Karpas-422 (cell line): ENCODE measurements at regions not wholly inside any gene's neighbourhood (a gene's known extent, or its start where the extent isn't known, plus 50 kb on each side); places are given as distances from the start of the nearest gene placed in this dataset.
A peak's percentile ranks its signal among the peaks of the same experiment; 100 is the strongest.

Experiments
- DNase-seq: peaks from one replicate; pipeline ENCODE4 v3.0.0-alpha.2; 2015
- H2AFZ ChIP-seq: fragments of 200-600 bp; sonication (generic); 2 replicates; pipeline ENCODE4 v1.6.1; 2014; ENCODE audit warnings: antibody characterized with exemption, low read length, mixed read lengths
- H3K27ac ChIP-seq: fragments of 200-600 bp; sonication (generic); 2 replicates; pipeline ENCODE4 v1.5.1; 2014; ENCODE audit warnings: mild to moderate bottlenecking, low read length, moderate library complexity
- H3K27me3 ChIP-seq: fragments of 200-600 bp; sonication (generic); 2 replicates; pipeline ENCODE4 v1.6.1; 2014; ENCODE audit warnings: low read length, mixed read lengths
- H3K36me3 ChIP-seq: fragments of 200-600 bp; sonication (generic); 2 replicates; pipeline ENCODE4 v1.6.1; 2014; ENCODE audit warnings: low read length, mixed read lengths; ENCODE audit not compliant: insufficient read depth
- H3K4me1 ChIP-seq: fragments of 200-600 bp; sonication (generic); 2 replicates; pipeline ENCODE4 v1.6.1; 2014; ENCODE audit warnings: mild to moderate bottlenecking, low read length, mixed read lengths
- H3K4me2 ChIP-seq: fragments of 200-600 bp; sonication (generic); 2 replicates; pipeline ENCODE4 v1.6.1; 2014; ENCODE audit warnings: low read length, low read depth, mild to moderate bottlenecking; ENCODE audit not compliant: poor library complexity, severe bottlenecking
- H3K4me3 ChIP-seq: fragments of 200-600 bp; sonication (generic); 2 replicates; pipeline ENCODE4 v1.5.1; 2014; ENCODE audit warnings: mild to moderate bottlenecking, antibody characterized with exemption, low read length, mixed read lengths
- H3K79me2 ChIP-seq: fragments of 200-600 bp; sonication (generic); 2 replicates; pipeline ENCODE4 v1.6.1; 2014; ENCODE audit warnings: mild to moderate bottlenecking, low read length, mixed read lengths
- H3K9ac ChIP-seq: fragments of 200-600 bp; sonication (generic); 2 replicates; pipeline ENCODE4 v1.6.0; 2014; ENCODE audit warnings: low read length
- H3K9me2 ChIP-seq: fragments of 200-600 bp; sonication (generic), shearing (Covaris generic); replicated peaks from 2 replicates; pipeline ENCODE4 v1.6.0; 2014; ENCODE audit warnings: mild to moderate bottlenecking, low read length, moderate library complexity; ENCODE audit not compliant: insufficient read depth
- H3K9me3 ChIP-seq: fragments of 300-700, 200-600 bp; sonication (generic); 2 replicates; pipeline ENCODE4 v1.6.1; 2014; ENCODE audit warnings: low read length, mixed read lengths
- H4K20me1 ChIP-seq: fragments of 200-600 bp; sonication (generic); 2 replicates; pipeline ENCODE4 v1.6.1; 2014; ENCODE audit warnings: mild to moderate bottlenecking, antibody characterized with exemption, low read length, low read depth; ENCODE audit not compliant: insufficient read depth

GRCh38 chr2:239500574-239501550 is 100.0 kb upstream of the HDAC4 start:
- no peak overlapping the region for H2AFZ ChIP-seq
- no peaks in the 10 kb centered on the region for H3K36me3 ChIP-seq
- no peaks in the 10 kb centered on the region; the same call in 1 of the 2 replicates for H3K27me3 ChIP-seq
- no peak overlapping the region for H3K4me2 ChIP-seq
- H3K9me3 ChIP-seq, result peaks cover 5% of the 10 kb centered on the region; the same call in 1 of the 2 replicates
- no peak overlapping the region for H3K27ac ChIP-seq
- H3K4me3 ChIP-seq, result no peak overlapping the region
- H3K4me1 ChIP-seq, result peaks cover 8% of the 10 kb centered on the region; the same call in 1 of the 2 replicates
- no peaks in the 10 kb centered on the region for H3K79me2 ChIP-seq
- DNase-seq, result no peak
- H3K9me2 ChIP-seq, result no peaks in the 10 kb centered on the region
- H3K9ac ChIP-seq, result no peak overlapping the region
- no peaks in the 10 kb centered on the region for H4K20me1 ChIP-seq

- H3K9ac ChIP-seq, result no peak overlapping the region
- no peaks in the 10 kb centered on the region; the same call in 1 of the 2 replicates for H3K27me3 ChIP-seq
- H3K79me2 ChIP-seq, result no peaks in the 10 kb centered on the region
- H3K4me1 ChIP-seq, result peaks cover 8% of the 10 kb centered on the region; the same call in 1 of the 2 replicates
- H2AFZ ChIP-seq, result no peak overlapping the region
- H3K9me2 ChIP-seq, result no peaks in the 10 kb centered on the region
- H3K36me3 ChIP-seq, result no peaks in the 10 kb centered on the region
- H3K9me3 ChIP-seq, result peaks cover 5% of the 10 kb centered on the region; the same call in 1 of the 2 replicates
- no peak overlapping the region for H3K4me2 ChIP-seq
- no peak overlapping the region for H3K27ac ChIP-seq
- DNase-seq, result no peak
- no peak overlapping the region for H3K4me3 ChIP-seq
- no peaks in the 10 kb centered on the region for H4K20me1 ChIP-seq
Measured at GRCh38 chr2:239499726-239500573, 99.1 kb upstream of the HDAC4 start.

DNA sequence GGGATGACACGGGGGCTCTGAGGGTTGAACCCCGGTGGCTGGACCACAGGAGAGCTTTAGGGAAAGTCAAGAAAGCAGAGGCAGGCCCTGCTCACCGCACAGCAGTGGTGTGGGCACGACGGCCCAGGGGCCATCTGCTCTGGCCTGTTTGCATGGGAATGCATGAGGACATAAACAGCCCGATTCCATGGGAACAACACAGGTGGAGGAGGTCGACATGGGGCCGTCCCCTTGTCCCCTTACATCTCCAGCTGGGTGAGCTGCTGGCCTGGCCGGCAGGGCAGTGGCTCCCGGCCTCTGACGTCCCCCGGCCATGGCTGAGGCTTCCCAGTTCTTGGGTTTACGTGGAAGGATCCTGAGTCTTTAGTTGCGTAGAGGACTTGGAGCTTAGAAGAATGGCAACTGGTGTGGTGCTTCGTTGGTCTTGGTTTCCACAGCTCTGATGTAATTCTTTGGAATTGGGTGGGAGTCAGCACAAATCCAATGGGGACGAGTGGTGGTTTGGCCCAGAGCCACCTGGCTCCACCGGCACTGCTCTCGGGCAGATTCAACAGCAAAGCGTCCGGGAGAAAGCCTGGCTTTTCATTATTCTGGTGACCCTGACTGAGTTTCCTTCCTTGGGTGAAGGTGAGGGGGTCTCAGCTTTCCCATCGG is 98.3 kb upstream of the HDAC4 start:
- Histone ChIP-seq H3K4me2 (no peak overlapping the region), H3K9ac (no peak overlapping the region), H3K9me2 (no peaks in the 10 kb centered on the region), H3K4me3 (no peak overlapping the region), H3K4me1 (peaks cover 8% of the 10 kb centered on the region; the same call in 1 of the 2 replicates), H3K9me3 (peaks cover 5% of the 10 kb centered on the region; the same call in 1 of the 2 replicates), H2AFZ (no peak overlapping the region), H3K27ac (no peak overlapping the region), H3K79me2 (no peaks in the 10 kb centered on the region), H4K20me1 (no peaks in the 10 kb centered on the region), H3K36me3 (no peaks in the 10 kb centered on the region), H3K27me3 (no peaks in the 10 kb centered on the region; the same call in 1 of the 2 replicates)
- no peak for DNase-seq

DNA sequence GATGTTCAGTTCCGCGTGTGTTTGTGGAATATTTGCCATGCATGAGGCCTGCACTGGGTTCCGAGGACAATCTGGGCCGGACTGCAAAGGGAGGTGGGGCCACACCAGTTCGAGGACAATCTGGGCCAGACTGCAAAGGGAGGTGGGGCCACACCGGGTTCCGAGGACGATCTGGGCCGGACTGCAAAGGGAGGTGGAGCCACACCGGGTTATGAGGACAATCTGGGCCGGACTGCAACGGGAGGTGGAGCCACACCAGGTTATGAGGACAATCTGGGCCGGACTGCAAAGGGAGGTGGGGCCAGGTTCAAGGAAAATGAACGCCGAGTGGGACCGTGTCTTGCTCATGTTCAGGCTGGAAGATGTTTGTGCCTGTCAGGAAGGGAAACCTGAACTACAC is 97.8 kb upstream of the HDAC4 start:
- no peak overlapping the region for H2AFZ ChIP-seq
- H3K27ac ChIP-seq, result no peak overlapping the region
- H3K4me2 ChIP-seq, result no peak overlapping the region
- H3K4me1 ChIP-seq, result peaks cover 8% of the 10 kb centered on the region; the same call in 1 of the 2 replicates
- no peaks in the 10 kb centered on the region; the same call in 1 of the 2 replicates for H3K27me3 ChIP-seq
- no peaks in the 10 kb centered on the region for H3K9me2 ChIP-seq
- H3K4me3 ChIP-seq, result no peak overlapping the region
- H3K79me2 ChIP-seq, result no peaks in the 10 kb centered on the region
- no peaks in the 10 kb centered on the region for H3K36me3 ChIP-seq
- peaks cover 5% of the 10 kb centered on the region; the same call in 1 of the 2 replicates for H3K9me3 ChIP-seq
- DNase-seq, result no peak
- no peaks in the 10 kb centered on the region for H4K20me1 ChIP-seq
- H3K9ac ChIP-seq, result no peak overlapping the region

- no peak overlapping the region for H2AFZ ChIP-seq
- no peaks in the 10 kb centered on the region for H3K79me2 ChIP-seq
- no peak overlapping the region for H3K27ac ChIP-seq
- H3K9me3 ChIP-seq, result peaks cover 5% of the 10 kb centered on the region; the same call in 1 of the 2 replicates
- H3K9ac ChIP-seq, result no peak overlapping the region
- H3K27me3 ChIP-seq, result no peaks in the 10 kb centered on the region; the same call in 1 of the 2 replicates
- no peaks in the 10 kb centered on the region for H3K9me2 ChIP-seq
- peak; percentile 81 for DNase-seq
- H3K36me3 ChIP-seq, result no peaks in the 10 kb centered on the region
- no peaks in the 10 kb centered on the region for H4K20me1 ChIP-seq
- H3K4me3 ChIP-seq, result no peak overlapping the region
- peaks cover 8% of the 10 kb centered on the region; the same call in 1 of the 2 replicates for H3K4me1 ChIP-seq
- no peak overlapping the region for H3K4me2 ChIP-seq
Measured at GRCh38 chr2:239496700-239497099, 95.9 kb upstream of the HDAC4 start.

- Histone ChIP-seq H3K9ac (no peak overlapping the region), H3K9me2 (no peaks in the 10 kb centered on the region), H3K9me3 (peaks cover 5% of the 10 kb centered on the region; the same call in 1 of the 2 replicates), H3K27ac (no peak overlapping the region), H3K4me2 (no peak overlapping the region), H3K36me3 (no peaks in the 10 kb centered on the region), H3K27me3 (no peaks in the 10 kb centered on the region; the same call in 1 of the 2 replicates), H3K4me3 (no peak overlapping the region), H3K79me2 (no peaks in the 10 kb centered on the region), H3K4me1 (peaks cover under 1% of the 10 kb centered on the region; the same call in 1 of the 2 replicates), H4K20me1 (no peaks in the 10 kb centered on the region), H2AFZ (no peak overlapping the region)
- no peak for DNase-seq
Measured at GRCh38 chr2:239495791-239496233, 95.0 kb upstream of the HDAC4 start.

DNA sequence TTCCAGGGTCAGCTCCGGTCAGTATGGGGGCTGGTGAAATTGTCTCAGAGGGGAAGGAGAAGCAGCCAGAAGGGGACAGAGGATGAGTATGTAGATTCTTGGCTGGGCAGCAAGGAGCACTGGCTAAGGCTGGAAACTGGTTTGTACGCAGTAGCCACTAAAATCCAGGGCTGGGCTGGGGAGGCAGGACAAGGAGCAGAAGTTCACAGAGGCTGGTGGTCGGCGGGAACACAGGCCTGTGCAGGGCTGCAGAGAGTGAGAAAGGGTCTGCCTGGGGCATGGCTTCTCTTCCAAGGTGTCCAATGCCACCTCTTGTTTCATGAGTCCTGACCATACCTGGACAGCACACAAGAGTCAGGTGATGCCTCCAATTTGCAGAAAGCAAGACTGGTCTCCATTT is 94.4 kb upstream of the HDAC4 start:
- Histone ChIP-seq H3K4me3 (no peak overlapping the region), H3K9me2 (no peaks in the 10 kb centered on the region), H2AFZ (no peak overlapping the region), H3K4me1 (no peaks in the 10 kb centered on the region), H3K36me3 (no peaks in the 10 kb centered on the region), H4K20me1 (no peaks in the 10 kb centered on the region), H3K27me3 (no peaks in the 10 kb centered on the region; the same call in 1 of the 2 replicates), H3K9me3 (peaks cover 5% of the 10 kb centered on the region; the same call in 1 of the 2 replicates), H3K9ac (no peak overlapping the region), H3K4me2 (no peak overlapping the region), H3K27ac (no peak overlapping the region), H3K79me2 (no peaks in the 10 kb centered on the region)
- DNase-seq, result no peak
